OCI-M1 (cell line): ENCODE measurements at regions not wholly inside any gene's neighbourhood (a gene's known extent, or its start where the extent isn't known, plus 50 kb on each side); places are given as distances from the start of the nearest gene placed in this dataset.
"Not testable (repeated sequence)": the region's sequence is repeated elsewhere in the genome, so short reads cannot be mapped to it uniquely, and the experiment has no call there.

Experiments
- DNase-seq: peaks from one replicate; lab custom pipeline; 2025; lab: John Stamatoyannopoulos, UW

GRCh38 chr5:3191585-3191984, 404.0 kb upstream of the IRX1 start:
- no peak for DNase-seq

- DNase-seq = no peak
Measured at GRCh38 chr5:3190930-3191329, 404.7 kb upstream of the IRX1 start.

GRCh38 chr5:3190433-3190832, 405.2 kb upstream of the IRX1 start:
- no peak for DNase-seq

GRCh38 chr5:3187771-3188425, 407.7 kb upstream of the IRX1 start:
- DNase-seq = no peak

GRCh38 chr5:3186736-3187405, 408.8 kb upstream of the IRX1 start:
- no peak for DNase-seq

GRCh38 chr5:3186156-3186555, 409.5 kb upstream of the IRX1 start:
- no peak for DNase-seq

- DNase-seq = no peak
Measured at GRCh38 chr5:3185488-3185887, 410.1 kb upstream of the IRX1 start.

GRCh38 chr5:3182133-3182876, 413.3 kb upstream of the IRX1 start:
- no peak for DNase-seq

- DNase-seq = no peak
Measured at GRCh38 chr5:3181671-3182070, 414.0 kb upstream of the IRX1 start.

- no peak for DNase-seq
Measured at GRCh38 chr5:3180636-3181035, 415.0 kb upstream of the IRX1 start.

GRCh38 chr5:3179220-3179619, 416.4 kb upstream of the IRX1 start:
- no peak for DNase-seq

GRCh38 chr5:3177338-3177737, 418.3 kb upstream of the IRX1 start:
- DNase-seq = no peak

GRCh38 chr5:3175416-3175815, 420.2 kb upstream of the IRX1 start:
- DNase-seq = no peak

GRCh38 chr5:3167473-3167872, 416.0 kb upstream of the IRX2 start:
- no peak for DNase-seq

GRCh38 chr5:3163626-3164025, 412.1 kb upstream of the IRX2 start:
- DNase-seq = no peak

- DNase-seq = no peak
Measured at GRCh38 chr5:3161672-3162071, 410.2 kb upstream of the IRX2 start.

- DNase-seq = no peak
Measured at GRCh38 chr5:3157214-3157613, 405.7 kb upstream of the IRX2 start.

- DNase-seq = no peak
Measured at GRCh38 chr5:3155717-3156116, 404.2 kb upstream of the IRX2 start.

GRCh38 chr5:3155046-3155445, 403.6 kb upstream of the IRX2 start:
- DNase-seq = no peak

- DNase-seq = no peak
Measured at GRCh38 chr5:3153906-3154305, 402.4 kb upstream of the IRX2 start.

- no peak for DNase-seq
Measured at GRCh38 chr5:3153226-3153858, 401.9 kb upstream of the IRX2 start.

- no peak for DNase-seq
Measured at GRCh38 chr5:3149899-3150298, 398.4 kb upstream of the IRX2 start.

- DNase-seq = not testable (repeated sequence)
Measured at GRCh38 chr5:3147405-3147804, 395.9 kb upstream of the IRX2 start.
